HCT116 (cell line): ENCODE measurements at regions not wholly inside any gene's neighbourhood (a gene's known extent, or its start where the extent isn't known, plus 50 kb on each side); places are given as distances from the start of the nearest gene placed in this dataset.

Experiments
- ATAC-seq: fragments of 200-7000 bp; cut with Tn5 transposase; 2 replicates; pipeline ENCODE4 v1.9.1; 2020; ENCODE audit warnings: mild to moderate bottlenecking, moderate library complexity
- BruUV-seq: library from RNA; stranded (reverse); fragments of 400-500 nt; replicated peaks from 2 replicates; lab custom pipeline; 2021; lab: Mats Ljungman, UMichigan
- CTCF ChIA-PET: fragments of 300-600 bp; sonication (Branson Sonifier 250); formaldehyde crosslinking; loops from one replicate; lab custom pipeline; 2021; ENCODE audit warnings: antibody characterized with exemption; lab: Charles Lee
- POLR2A ChIA-PET: fragments of 300-600, 350-600 bp; sonication (Branson Sonifier 250); formaldehyde crosslinking; loops from one replicate; lab custom pipeline; 2021; ENCODE audit warnings: antibody characterized with exemption; lab: Charles Lee
- RAD21 ChIA-PET, 2 experiments: fragments of 300-600 bp; sonication (Branson Sonifier 250); formaldehyde crosslinking; loops; one replicate each; lab custom pipeline; 2023; ENCODE audit warnings: low total read pairs in 2 of 2; ENCODE audit not compliant: uncharacterized antibody in 2 of 2, unreplicated experiment in 2 of 2, low non-redundant PET in 1 of 2; lab: Charles Lee
- DNase-seq: peaks from one replicate; pipeline ENCODE4 v3.0.0-alpha.2; 2010; ENCODE audit warnings: low read depth, low spot score
- H2AFZ ChIP-seq: fragments of 200-600 bp; shearing (Covaris generic), sonication (generic); 2 replicates; pipeline ENCODE4 v1.6.1; 2017; ENCODE audit warnings: low read depth, mixed run types, mixed read lengths, antibody characterized with exemption, low read length; ENCODE audit not compliant: poor library complexity, severe bottlenecking
- H3K27ac ChIP-seq: 2 replicates; pipeline ENCODE4 v1.5.1; 2012; ENCODE audit warnings: low read depth, low read length
- H3K27me3 ChIP-seq: fragments of 200-600 bp; sonication (generic); 2 replicates; pipeline ENCODE4 v1.6.1; 2016; ENCODE audit warnings: mixed run types, low read length, mixed read lengths; ENCODE audit not compliant: insufficient read depth
- H3K36me3 ChIP-seq, 2 experiments: fragments of 200-500 bp in 1 of 2; fragments of 200-600 bp in 1 of 2; sonication (Bioruptor generic) in 1 of 2; sonication (generic) in 1 of 2; 2 replicates each; pipeline versions ENCODE4 v1.5.1 to v1.6.1; 2014 to 2016; ENCODE audit warnings: low read length in 2 of 2, inconsistent platforms in 1 of 2, mixed read lengths in 1 of 2, mixed run types in 1 of 2; ENCODE audit not compliant: insufficient read depth in 2 of 2, control insufficient read depth in 1 of 2
- H3K4me1 ChIP-seq, 2 experiments: fragments of 200-600 bp in 1 of 2; sonication (generic) in 1 of 2; 2 replicates each; pipeline versions ENCODE4 v1.5.1 to v1.6.1; 2012 to 2017; ENCODE audit warnings: low read length in 2 of 2, inconsistent platforms in 1 of 2, mild to moderate bottlenecking in 1 of 2, mixed read lengths in 1 of 2, mixed run types in 1 of 2, moderate library complexity in 1 of 2; ENCODE audit not compliant: insufficient read depth in 2 of 2, control insufficient read depth in 1 of 2
- H3K4me2 ChIP-seq: fragments of 200-600 bp; sonication (generic); 2 replicates; pipeline ENCODE4 v1.6.1; 2017; ENCODE audit warnings: mixed run types, low read length, mixed read lengths
- H3K4me3 ChIP-seq, 2 experiments: fragments of 200-600 bp in 1 of 2; sonication (generic) in 1 of 2; replicated peaks in 1 of 2; 2 replicates each; pipeline ENCODE4 v1.5.1; 2011 to 2016; ENCODE audit warnings: low read length in 2 of 2, control low read depth in 1 of 2, low read depth in 1 of 2, mild to moderate bottlenecking in 1 of 2, mixed read lengths in 1 of 2, mixed run types in 1 of 2
- H3K79me2 ChIP-seq: fragments of 200-600 bp; sonication (generic); 2 replicates; pipeline ENCODE4 v1.6.1; 2017; ENCODE audit warnings: mild to moderate bottlenecking, mixed run types, low read length, moderate library complexity, mixed read lengths; ENCODE audit not compliant: insufficient read depth
- H3K9ac ChIP-seq: fragments of 200-600 bp; sonication (generic); 2 replicates; pipeline ENCODE4 v1.6.1; 2016; ENCODE audit warnings: low read length, mixed read lengths
- H3K9me2 ChIP-seq: fragments of 200-600 bp; sonication (generic), shearing (Covaris generic); 2 replicates; pipeline ENCODE4 v1.6.1; 2017; ENCODE audit warnings: mixed run types, mild to moderate bottlenecking, moderate library complexity; ENCODE audit not compliant: insufficient read depth
- H3K9me3 ChIP-seq, 2 experiments: fragments of 200-500 bp in 1 of 2; fragments of 200-600 bp in 1 of 2; sonication (Bioruptor generic) in 1 of 2; sonication (generic) in 1 of 2; 2 replicates each; pipeline ENCODE4 v1.6.1; 2014 to 2017; ENCODE audit warnings: low read length in 2 of 2, mixed read lengths in 2 of 2, inconsistent platforms in 1 of 2, low read depth in 1 of 2, mild to moderate bottlenecking in 1 of 2, mixed run types in 1 of 2, moderate library complexity in 1 of 2; ENCODE audit not compliant: control insufficient read depth in 1 of 2, insufficient read depth in 1 of 2
- H4K20me1 ChIP-seq: fragments of 200-600 bp; sonication (generic), shearing (Covaris generic); 2 replicates; pipeline ENCODE4 v1.6.1; 2017; ENCODE audit warnings: mixed run types, mild to moderate bottlenecking, moderate library complexity; ENCODE audit not compliant: insufficient read depth
- CEBPB ChIP-seq: IDR thresholded peaks from 2 replicates; pipeline ENCODE4 v1.6.1; 2012; ENCODE audit warnings: low read depth
- CTCF ChIP-seq, 3 experiments: fragments of 200-600 bp in 1 of 3; sonication (generic) in 1 of 3; IDR thresholded peaks in 2 of 3; conservative IDR thresholded peaks in 1 of 3; 2 replicates each; pipeline ENCODE4 v1.5.1; 2012 to 2017; ENCODE audit warnings: low read depth in 2 of 3, low read length in 2 of 3, antibody characterized with exemption in 1 of 3, borderline replicate concordance in 1 of 3, control low read depth in 1 of 3, mild to moderate bottlenecking in 1 of 3, mixed read lengths in 1 of 3, mixed run types in 1 of 3, moderate library complexity in 1 of 3; ENCODE audit not compliant: insufficient read depth in 1 of 3
- EGR1 ChIP-seq: IDR thresholded peaks from 2 replicates; pipeline ENCODE4 v1.6.1; 2012; ENCODE audit warnings: low read depth
- EZH2 ChIP-seq: fragments of 200-600 bp; sonication (generic); IDR thresholded peaks from 2 replicates; pipeline ENCODE4 v1.6.1; 2017; ENCODE audit warnings: antibody characterized with exemption, mixed run types
- JUND ChIP-seq: IDR thresholded peaks from 2 replicates; pipeline ENCODE4 v1.6.1; 2012
- MAX ChIP-seq: IDR thresholded peaks from 2 replicates; pipeline ENCODE4 v1.6.1; 2012
- POLR2A ChIP-seq: IDR thresholded peaks from 2 replicates; pipeline ENCODE4 v1.7.0; 2011; ENCODE audit warnings: borderline replicate concordance; ENCODE audit not compliant: insufficient read depth, insufficient read length; ENCODE audit errors: extremely low read depth
- POLR2AphosphoS5 ChIP-seq: IDR thresholded peaks from 2 replicates; pipeline ENCODE4 v1.6.1; 2011; ENCODE audit warnings: mild to moderate bottlenecking, low read depth, low read length, moderate library complexity
- REST ChIP-seq: IDR thresholded peaks from 2 replicates; pipeline ENCODE4 v1.6.1; 2012; ENCODE audit warnings: low read depth
- SIN3A ChIP-seq: IDR thresholded peaks from 2 replicates; pipeline ENCODE4 v1.6.1; 2012; ENCODE audit warnings: low read depth
- SRF ChIP-seq: IDR thresholded peaks from 2 replicates; pipeline ENCODE4 v1.6.1; 2012; ENCODE audit warnings: low read depth
- YY1 ChIP-seq: IDR thresholded peaks from 2 replicates; pipeline ENCODE4 v1.6.1; 2011; ENCODE audit warnings: low read length, low read depth, moderate library complexity, mild to moderate bottlenecking; ENCODE audit not compliant: insufficient replicate concordance; ENCODE audit errors: extremely low read depth
- ZBTB33 ChIP-seq: IDR thresholded peaks from 2 replicates; pipeline ENCODE4 v1.6.1; 2011; ENCODE audit warnings: mild to moderate bottlenecking, low read length, moderate library complexity; ENCODE audit not compliant: insufficient replicate concordance; ENCODE audit errors: extremely low read depth
- intact Hi-C: fragments of 100-400 bp; cut with micrococcal nuclease; formaldehyde crosslinking; loops from 2 replicates; pipeline ENCODE4 v1.10.0; 2022

- TF ChIP-seq POLR2A: no peak
Measured at GRCh38 chr6:6858533-6858982, 249.2 kb upstream of the RREB1 start (continued).

GRCh38 chr6:6859105-6859504, 248.7 kb upstream of the RREB1 start:
- RAD21 ChIA-PET: no interaction called here
- H3K27ac ChIP-seq: no peak overlapping the region

More at GRCh38 chr6:6859105-6859504, 248.7 kb upstream of the RREB1 start:
- no peaks in the 10 kb centered on the region for H3K9me3 ChIP-seq
- TF ChIP-seq YY1: no peak
- no peak for TF ChIP-seq CEBPB
- no peak for TF ChIP-seq MAX
- TF ChIP-seq SRF: no peak
- no peak for TF ChIP-seq REST
- no peak for TF ChIP-seq POLR2AphosphoS5
- no peak for TF ChIP-seq JUND
- TF ChIP-seq CTCF (IDR thresholded peaks at IDR 0.05 in 2 of 3, conservative IDR thresholded peaks at IDR 0.05 in 1 of 3; ENCODE audit: borderline replicate concordance in 1 of 3, insufficient read depth in 1 of 3, low read depth in 2 of 3, low read length in 2 of 3): no peak
- no peak for TF ChIP-seq EGR1
- no peak for TF ChIP-seq EZH2
- no peak for TF ChIP-seq ZBTB33
- no peak for TF ChIP-seq SIN3A
- TF ChIP-seq, all 23 proteins: peak for 0
- no peaks in the 10 kb centered on the region for H3K9me2 ChIP-seq
- peaks cover 10 to 20% of the 10 kb centered on the region in 2 experiments; a peak in 3 of 4 replicates for H3K4me1 ChIP-seq
- ATAC-seq (no peak), DNase-seq (no peak)
- no peak overlapping the region for H3K4me2 ChIP-seq
- ChIA-PET POLR2A (no interaction called here), CTCF (no interaction called here)
- no peaks in the 10 kb centered on the region for H3K36me3 ChIP-seq
- H3K79me2 ChIP-seq: no peaks in the 10 kb centered on the region
- no peak overlapping the region for H3K9ac ChIP-seq
- H3K4me3 ChIP-seq: no peak overlapping the region
- H3K27me3 ChIP-seq: no peaks in the 10 kb centered on the region
- H2AFZ ChIP-seq: no peak overlapping the region
- BruUV-seq: no TSS peak
- H4K20me1 ChIP-seq: no peaks in the 10 kb centered on the region
- intact Hi-C loops: no loop called here
